Suprapubic skin (tissue), 4 donors: ENCODE measurements at regions not wholly inside any gene's neighbourhood (a gene's known extent, or its start where the extent isn't known, plus 50 kb on each side); places are given as distances from the start of the nearest gene placed in this dataset.

ENCODE experiments used
- EP300 ChIP-seq: sonication (generic); formaldehyde crosslinking; IDR thresholded peaks from one replicate; pipeline ENCODE4 v1.6.1; 2017; ENCODE audit warnings: antibody characterized with exemption
- POLR2A ChIP-seq, 2 donors: fragments of 450-650 bp; IDR thresholded peaks; one replicate each; pipeline ENCODE4 v1.6.1; 2017; ENCODE audit warnings: antibody characterized with exemption in 2 of 2, mild to moderate bottlenecking in 2 of 2, moderate library complexity in 2 of 2
- POLR2AphosphoS5 ChIP-seq, 3 donors: sonication (generic); formaldehyde crosslinking; IDR thresholded peaks; one replicate each; pipeline ENCODE4 v1.6.1; 2017; ENCODE audit warnings: antibody characterized with exemption in 3 of 3
- TF ChIP-seq, protein P1 (sequence below), 2 donors: fragments of 200-600 bp in 1 of 2; fragments of 450-650 bp in 1 of 2; sonication (generic) in 1 of 2; IDR thresholded peaks; one replicate each; pipeline ENCODE4 v1.5.1; 2016 to 2019; ENCODE audit warnings: antibody characterized with exemption in 2 of 2, mild to moderate bottlenecking in 1 of 2, moderate library complexity in 1 of 2

DNA sequence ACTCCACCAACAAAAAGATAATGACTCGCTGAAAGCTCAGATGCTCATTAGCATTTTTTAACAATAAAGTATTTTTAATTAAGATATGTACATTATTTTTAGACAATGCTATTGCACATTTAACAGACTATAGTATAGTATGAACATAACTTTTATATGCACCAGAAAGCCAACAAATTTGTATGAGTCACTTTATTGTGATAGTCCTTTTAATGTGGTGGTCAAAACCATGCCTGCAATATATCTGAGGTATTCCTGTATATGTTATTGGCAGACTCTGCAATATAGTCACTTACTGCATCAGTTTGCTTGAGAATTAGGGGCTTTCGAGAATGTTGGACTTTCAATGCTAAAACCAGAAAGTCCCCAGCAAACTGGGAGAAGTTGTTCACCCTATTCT is 51.7 kb upstream of the CCDC196 start:
- TF ChIP-seq, protein P1, sequence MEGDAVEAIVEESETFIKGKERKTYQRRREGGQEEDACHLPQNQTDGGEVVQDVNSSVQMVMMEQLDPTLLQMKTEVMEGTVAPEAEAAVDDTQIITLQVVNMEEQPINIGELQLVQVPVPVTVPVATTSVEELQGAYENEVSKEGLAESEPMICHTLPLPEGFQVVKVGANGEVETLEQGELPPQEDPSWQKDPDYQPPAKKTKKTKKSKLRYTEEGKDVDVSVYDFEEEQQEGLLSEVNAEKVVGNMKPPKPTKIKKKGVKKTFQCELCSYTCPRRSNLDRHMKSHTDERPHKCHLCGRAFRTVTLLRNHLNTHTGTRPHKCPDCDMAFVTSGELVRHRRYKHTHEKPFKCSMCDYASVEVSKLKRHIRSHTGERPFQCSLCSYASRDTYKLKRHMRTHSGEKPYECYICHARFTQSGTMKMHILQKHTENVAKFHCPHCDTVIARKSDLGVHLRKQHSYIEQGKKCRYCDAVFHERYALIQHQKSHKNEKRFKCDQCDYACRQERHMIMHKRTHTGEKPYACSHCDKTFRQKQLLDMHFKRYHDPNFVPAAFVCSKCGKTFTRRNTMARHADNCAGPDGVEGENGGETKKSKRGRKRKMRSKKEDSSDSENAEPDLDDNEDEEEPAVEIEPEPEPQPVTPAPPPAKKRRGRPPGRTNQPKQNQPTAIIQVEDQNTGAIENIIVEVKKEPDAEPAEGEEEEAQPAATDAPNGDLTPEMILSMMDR (IDR thresholded peaks at IDR 0.05), result no peak
- TF ChIP-seq EP300 (no peak), POLR2A (IDR thresholded peaks at IDR 0.05) (no peak), POLR2AphosphoS5 (IDR thresholded peaks at IDR 0.05) (no peak)
